Heart left ventricle (tissue), 16 donors: ENCODE measurements at regions not wholly inside any gene's neighbourhood (a gene's known extent, or its start where the extent isn't known, plus 50 kb on each side); places are given as distances from the start of the nearest gene placed in this dataset.

Experiments used
- ATAC-seq, 4 donors: fragments of 200-7000 bp; cut with Tn5 transposase; one replicate each; pipeline ENCODE4 v1.9.1; 2020 to 2022; ENCODE audit warnings: moderate library complexity in 4 of 4, mild to moderate bottlenecking in 3 of 4, moderate number of reproducible peaks in 1 of 4
- DNase-seq, 5 donors: peaks; one replicate each; pipeline ENCODE4 v3.0.0-alpha.2; 2020
- H3K27ac ChIP-seq, 12 donors: fragments of 200-600 bp; sonication (generic) in 4 of 12; one replicate each; pipeline versions ENCODE4 v1.5.0 to v1.8.0; 2016 to 2022; ENCODE audit warnings: mild to moderate bottlenecking in 2 of 12
- H3K27me3 ChIP-seq, 9 donors: fragments of 200-600 bp; sonication (generic) in 2 of 9; one replicate each; pipeline versions ENCODE4 v1.5.1 to v1.8.0; 2016 to 2022; ENCODE audit warnings: mild to moderate bottlenecking in 3 of 9
- H3K36me3 ChIP-seq, 9 donors: fragments of 200-600 bp; sonication (generic) in 2 of 9; one replicate each; pipeline versions ENCODE4 v1.5.0 to v1.8.0; 2018 to 2022; ENCODE audit warnings: mild to moderate bottlenecking in 2 of 9
- H3K4me1 ChIP-seq, 12 donors: fragments of 200-600 bp; sonication (generic) in 4 of 12; one replicate each; pipeline versions ENCODE4 v1.5.0 to v1.8.0; 2016 to 2022; ENCODE audit warnings: mild to moderate bottlenecking in 3 of 12
- H3K4me3 ChIP-seq, 12 donors: fragments of 200-600 bp; sonication (generic) in 4 of 12; one replicate each; pipeline versions ENCODE4 v1.5.0 to v1.8.0; 2017 to 2022; ENCODE audit warnings: mild to moderate bottlenecking in 9 of 12, moderate library complexity in 4 of 12
- H3K9me3 ChIP-seq, 12 donors: fragments of 200-600 bp; sonication (generic) in 4 of 12; one replicate each; pipeline versions ENCODE4 v1.5.0 to v1.8.0; 2016 to 2022; ENCODE audit warnings: mild to moderate bottlenecking in 1 of 12
- POLR2A ChIP-seq, 2 donors: fragments of 450-650 bp; IDR thresholded peaks; one replicate each; pipeline ENCODE4 v1.6.1; 2017; ENCODE audit warnings: antibody characterized with exemption in 2 of 2, mild to moderate bottlenecking in 2 of 2, moderate library complexity in 2 of 2
- WGBS, 4 donors: extraction: QIAGEN DNeasy Blood & Tissue Kit in 2 of 4; methylation state at CpG; one replicate each; pipeline versions ENCODE4 v1.1.5 to v1.1.7; 2013 to 2018; 5-methylcytosine and 5-hydroxymethylcytosine counted together
- intact Hi-C, 10 donors: fragments of 100-400 bp; cut with DNase I; formaldehyde crosslinking; loops; one replicate each; pipeline versions ENCODE4 v1.11.1 to v1.14.2; 2022
- TF ChIP-seq, protein P1 (sequence below), 12 donors: fragments of 200-600 bp; sonication (generic) in 4 of 12; IDR thresholded peaks; one replicate each; pipeline versions ENCODE4 v1.5.0 to v1.8.0; 2018 to 2022; ENCODE audit warnings: antibody characterized with exemption in 12 of 12, mild to moderate bottlenecking in 5 of 12
- donor health status: ischemic (EF 13 %, LVEDD 7.1; RV severe dilation, severe dysfunction).
- donor health status: healthy with polysubstance abuse.
- donor health status: DM: no; HTN: yes; CAD: no.
- donor health status: DM: no; HTN: no; CAD: no.
- donor health status: ischemic (EF 25% LVEDD 6.9; RV normal size, moderate dysfunction).
- donor health status: ischemic (EF 25% LVEDD 5.7; RV mildly dilated, moderate dysfunction).
- donor health status: healthy.
- donor health status: DM: yes; HTN: yes; CAD: no.
- donor health status: ischemic (EF 35%, LVEDD 5.7; RV mildly dilated, moderate dysfunction).
- donor health status: nonischemic (EF 11% LVEDD 7.7; RV severe dilation, severe dysfunction).
- donor health status: DM: yes; HTN: yes; CAD: no.
- donor health status: PGD.
- donor health status: ischemic (EF 29% LVEDD 5.4; RV normal size, mild dysfunction).
- donor health status: nonischemic (EF 23%, LVEDD 6.1; RV moderate dilation, normal function).

DNA sequence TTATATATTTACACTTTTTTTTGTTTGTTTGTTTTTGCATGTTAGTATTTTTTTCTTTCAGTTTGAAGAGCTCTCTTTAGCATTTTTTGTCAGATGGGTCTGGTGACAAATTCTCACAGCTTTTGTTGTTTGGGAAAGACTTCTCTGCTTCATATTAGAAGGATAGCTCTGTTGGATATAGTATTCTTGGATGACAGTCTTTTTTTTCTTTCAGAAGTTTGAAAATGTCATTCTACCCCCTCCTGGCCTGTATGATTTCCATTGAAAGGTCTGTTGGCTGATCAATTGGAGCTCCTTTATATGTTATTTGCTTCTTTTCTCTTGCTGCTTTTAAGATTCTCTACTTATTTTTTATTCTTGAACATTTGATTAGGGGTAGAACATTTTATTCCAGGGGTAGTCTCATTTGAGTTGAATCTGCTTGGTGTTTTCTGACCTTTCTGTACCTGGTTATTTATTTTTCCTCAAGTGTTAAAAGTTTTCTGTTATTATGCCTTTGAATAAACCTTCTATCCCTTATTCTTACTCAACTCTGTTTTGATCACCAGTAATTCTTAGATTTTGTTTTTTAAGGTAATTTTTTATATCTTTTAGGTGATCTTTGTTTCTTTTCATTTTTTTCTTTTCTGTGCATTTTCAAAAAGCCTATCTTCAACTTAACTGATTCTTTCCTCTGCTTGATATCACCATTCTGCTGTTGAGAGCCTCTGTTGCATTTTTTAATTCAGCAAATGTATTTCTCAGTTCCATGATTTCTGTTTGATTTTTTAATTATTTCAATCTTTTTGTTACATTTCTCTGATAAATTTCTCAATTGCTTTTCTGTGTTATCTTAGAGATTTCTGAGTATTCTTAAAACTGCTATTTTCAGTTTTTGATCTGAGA is 176.8 kb upstream of the ECI2 start:
- H3K4me3 ChIP-seq: no peak overlapping the region
- no peak overlapping the region for H3K27ac ChIP-seq
- H3K9me3 ChIP-seq: peaks cover 0 to 47% (median 20%) of the 10 kb centered on the region in 12 donors
- intact Hi-C loops: loop anchor here in 8 of 10 donors (2.0 to 10.0 kb wide), 6 partner anchors 463 to 720 kb away; partner anchors contain the start of gene CDYL (in 1 of the 8)
- H3K36me3 ChIP-seq: no peaks in the 10 kb centered on the region
- peaks cover 0 to 20% (median 11%) of the 10 kb centered on the region in 12 donors for H3K4me1 ChIP-seq
- TF ChIP-seq POLR2A (IDR thresholded peaks at IDR 0.05): no peak
- TF ChIP-seq, protein P1, sequence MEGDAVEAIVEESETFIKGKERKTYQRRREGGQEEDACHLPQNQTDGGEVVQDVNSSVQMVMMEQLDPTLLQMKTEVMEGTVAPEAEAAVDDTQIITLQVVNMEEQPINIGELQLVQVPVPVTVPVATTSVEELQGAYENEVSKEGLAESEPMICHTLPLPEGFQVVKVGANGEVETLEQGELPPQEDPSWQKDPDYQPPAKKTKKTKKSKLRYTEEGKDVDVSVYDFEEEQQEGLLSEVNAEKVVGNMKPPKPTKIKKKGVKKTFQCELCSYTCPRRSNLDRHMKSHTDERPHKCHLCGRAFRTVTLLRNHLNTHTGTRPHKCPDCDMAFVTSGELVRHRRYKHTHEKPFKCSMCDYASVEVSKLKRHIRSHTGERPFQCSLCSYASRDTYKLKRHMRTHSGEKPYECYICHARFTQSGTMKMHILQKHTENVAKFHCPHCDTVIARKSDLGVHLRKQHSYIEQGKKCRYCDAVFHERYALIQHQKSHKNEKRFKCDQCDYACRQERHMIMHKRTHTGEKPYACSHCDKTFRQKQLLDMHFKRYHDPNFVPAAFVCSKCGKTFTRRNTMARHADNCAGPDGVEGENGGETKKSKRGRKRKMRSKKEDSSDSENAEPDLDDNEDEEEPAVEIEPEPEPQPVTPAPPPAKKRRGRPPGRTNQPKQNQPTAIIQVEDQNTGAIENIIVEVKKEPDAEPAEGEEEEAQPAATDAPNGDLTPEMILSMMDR (IDR thresholded peaks at IDR 0.05): no peak
- DNase-seq (no peak), ATAC-seq (no peak)
- H3K27me3 ChIP-seq: no peaks in the 10 kb centered on the region

- Histone ChIP-seq H3K27me3 (no peaks in the 10 kb centered on the region), H3K27ac (no peak overlapping the region), H3K36me3 (no peaks in the 10 kb centered on the region), H3K4me3 (no peak overlapping the region), H3K4me1 (peaks cover 0 to 9% (median 1%) of the 10 kb centered on the region in 12 donors), H3K9me3 (peaks cover 0 to 47% (median 20%) of the 10 kb centered on the region in 12 donors)
- TF ChIP-seq POLR2A (IDR thresholded peaks at IDR 0.05): no peak
- TF ChIP-seq, protein P1 (IDR thresholded peaks at IDR 0.05): no peak
- WGBS, 4 donors: 62 to 65% (median 63%) methylated on average over 3 of the region's 3 CpGs
- DNase-seq: no peak
- no peak for ATAC-seq
- intact Hi-C loops: no loop called here
These were observed 174.2 kb upstream of the ECI2 start for GRCh38 chr6:4309540-4309939.

- intact Hi-C loops: no loop called here
- DNase-seq (no peak), ATAC-seq (no peak)
- no peaks in the 10 kb centered on the region for H3K36me3 ChIP-seq
- H3K9me3 ChIP-seq: peaks cover 0 to 35% (median 20%) of the 10 kb centered on the region in 12 donors
- no peak overlapping the region for H3K4me3 ChIP-seq
- no peak overlapping the region for H3K27ac ChIP-seq
- no peak for TF ChIP-seq POLR2A (IDR thresholded peaks at IDR 0.05)
- peaks cover 0 to 4% (median under 1%) of the 10 kb centered on the region in 12 donors for H3K4me1 ChIP-seq
- 0 to 2% (median 1%) methylated on average over 1 of the region's 1 CpG for WGBS, 4 donors
- no peaks in the 10 kb centered on the region for H3K27me3 ChIP-seq
These were observed 173.0 kb upstream of the ECI2 start for GRCh38 chr6:4308364-4308763.

GRCh38 chr6:4304927-4305455 is 169.6 kb upstream of the ECI2 start:
- H3K4me3 ChIP-seq: no peak overlapping the region
- H3K36me3 ChIP-seq: no peaks in the 10 kb centered on the region
- ATAC-seq: no peak
- DNase-seq: no peak
- H3K27ac ChIP-seq: no peak overlapping the region
- peaks cover 0 to 11% (median 4%) of the 10 kb centered on the region in 12 donors for H3K4me1 ChIP-seq
- peaks cover 0 to 2% (median 0%) of the 10 kb centered on the region in 12 donors for H3K9me3 ChIP-seq
- intact Hi-C loops: no loop called here
- TF ChIP-seq, protein P1 (IDR thresholded peaks at IDR 0.05): no peak
- no peak for TF ChIP-seq POLR2A (IDR thresholded peaks at IDR 0.05)
- H3K27me3 ChIP-seq: no peaks in the 10 kb centered on the region
